Uterus (tissue), 2 donors: ENCODE measurements at regions not wholly inside any gene's neighbourhood (a gene's known extent, or its start where the extent isn't known, plus 50 kb on each side); places are given as distances from the start of the nearest gene placed in this dataset.

Experiments
- POLR2A ChIP-seq, 2 donors: fragments of 450-650 bp; IDR thresholded peaks; one replicate each; pipeline ENCODE4 v1.6.1; 2016; ENCODE audit warnings: antibody characterized with exemption in 2 of 2, mild to moderate bottlenecking in 1 of 2, moderate library complexity in 1 of 2
- TF ChIP-seq, protein P1 (sequence below), 4 experiments: fragments of 200-600 bp in 2 of 4; fragments of 450-650 bp in 2 of 4; sonication (generic) in 2 of 4; IDR thresholded peaks; one replicate each; pipeline ENCODE4 v1.5.1; 2016 to 2019; ENCODE audit warnings: antibody characterized with exemption in 4 of 4, mild to moderate bottlenecking in 2 of 4, moderate library complexity in 1 of 4

DNA sequence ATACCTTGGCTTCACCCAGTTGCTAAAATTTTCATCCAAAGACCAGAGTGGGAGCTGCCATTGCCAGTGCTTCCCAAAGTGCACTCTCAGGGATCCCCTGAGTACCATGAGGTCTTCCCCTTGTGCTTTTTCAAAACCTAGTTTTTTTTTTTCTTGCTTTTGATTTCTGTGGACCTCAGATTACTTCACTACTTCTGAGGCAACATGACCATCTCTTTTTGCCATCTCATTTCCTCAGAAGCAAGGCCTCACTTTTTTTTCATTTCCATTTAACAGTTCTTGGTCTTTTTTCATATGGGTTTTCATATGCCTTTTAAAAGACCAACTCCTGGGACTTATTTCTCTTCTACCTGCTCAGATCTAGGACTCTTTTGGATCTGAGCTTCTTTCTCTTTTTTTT, 64.1 kb upstream of the MMS22L start:
- no peak for TF ChIP-seq POLR2A (IDR thresholded peaks at IDR 0.05)
- TF ChIP-seq, protein P1, sequence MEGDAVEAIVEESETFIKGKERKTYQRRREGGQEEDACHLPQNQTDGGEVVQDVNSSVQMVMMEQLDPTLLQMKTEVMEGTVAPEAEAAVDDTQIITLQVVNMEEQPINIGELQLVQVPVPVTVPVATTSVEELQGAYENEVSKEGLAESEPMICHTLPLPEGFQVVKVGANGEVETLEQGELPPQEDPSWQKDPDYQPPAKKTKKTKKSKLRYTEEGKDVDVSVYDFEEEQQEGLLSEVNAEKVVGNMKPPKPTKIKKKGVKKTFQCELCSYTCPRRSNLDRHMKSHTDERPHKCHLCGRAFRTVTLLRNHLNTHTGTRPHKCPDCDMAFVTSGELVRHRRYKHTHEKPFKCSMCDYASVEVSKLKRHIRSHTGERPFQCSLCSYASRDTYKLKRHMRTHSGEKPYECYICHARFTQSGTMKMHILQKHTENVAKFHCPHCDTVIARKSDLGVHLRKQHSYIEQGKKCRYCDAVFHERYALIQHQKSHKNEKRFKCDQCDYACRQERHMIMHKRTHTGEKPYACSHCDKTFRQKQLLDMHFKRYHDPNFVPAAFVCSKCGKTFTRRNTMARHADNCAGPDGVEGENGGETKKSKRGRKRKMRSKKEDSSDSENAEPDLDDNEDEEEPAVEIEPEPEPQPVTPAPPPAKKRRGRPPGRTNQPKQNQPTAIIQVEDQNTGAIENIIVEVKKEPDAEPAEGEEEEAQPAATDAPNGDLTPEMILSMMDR (IDR thresholded peaks at IDR 0.05), result no peak
